Loucy (cell line): ENCODE measurements at regions not wholly inside any gene's neighbourhood (a gene's known extent, or its start where the extent isn't known, plus 50 kb on each side); places are given as distances from the start of the nearest gene placed in this dataset.

Experiments
- H2AFZ ChIP-seq: fragments of 200-600 bp; sonication (generic); 2 replicates; pipeline ENCODE4 v1.6.0; 2016; ENCODE audit warnings: antibody characterized with exemption, mild to moderate bottlenecking, low read length, moderate library complexity
- H3F3A ChIP-seq: fragments of 200-600 bp; 2 replicates; pipeline ENCODE4 v1.6.0; 2016; ENCODE audit warnings: antibody characterized with exemption, low read depth, mild to moderate bottlenecking
- H3K27me3 ChIP-seq: fragments of 200-600 bp; sonication (generic); 2 replicates; pipeline ENCODE4 v1.6.1; 2014; ENCODE audit warnings: low read length, mild to moderate bottlenecking; ENCODE audit not compliant: insufficient read depth, poor library complexity, severe bottlenecking
- H3K36me3 ChIP-seq: fragments of 200-600 bp; sonication (generic); 2 replicates; pipeline ENCODE4 v1.6.1; 2016; ENCODE audit warnings: low read length; ENCODE audit not compliant: insufficient read depth
- H3K4me1 ChIP-seq: fragments of 200-600 bp; sonication (generic); 2 replicates; pipeline ENCODE4 v1.5.1; 2014; ENCODE audit warnings: low read length, mild to moderate bottlenecking; ENCODE audit not compliant: insufficient read depth, poor library complexity, severe bottlenecking
- H3K4me2 ChIP-seq: fragments of 200-600 bp; sonication (generic); 2 replicates; pipeline ENCODE4 v1.6.0; 2014; ENCODE audit warnings: antibody characterized with exemption, low read length, low read depth, mild to moderate bottlenecking; ENCODE audit not compliant: poor library complexity, severe bottlenecking
- H3K4me3 ChIP-seq: fragments of 200-600 bp; sonication (generic); 2 replicates; pipeline ENCODE4 v1.5.1; 2014; ENCODE audit warnings: low read length, mild to moderate bottlenecking, mixed read lengths; ENCODE audit not compliant: poor library complexity, severe bottlenecking
- H3K79me2 ChIP-seq: fragments of 200-600 bp; sonication (generic); 2 replicates; pipeline ENCODE4 v1.6.1; 2014; ENCODE audit warnings: low read length; ENCODE audit not compliant: insufficient read depth
- H3K9ac ChIP-seq: fragments of 200-600 bp; sonication (generic); 2 replicates; pipeline ENCODE4 v1.6.0; 2014; ENCODE audit warnings: mild to moderate bottlenecking, low read depth, low read length, moderate library complexity; ENCODE audit not compliant: poor library complexity, severe bottlenecking
- H3K9me2 ChIP-seq: fragments of 200-600 bp; sonication (generic); replicated peaks from 2 replicates; pipeline ENCODE4 v1.6.1; 2016; ENCODE audit warnings: low read depth, low read length, mixed read lengths
- H3K9me3 ChIP-seq: fragments of 200-600 bp; sonication (generic); 2 replicates; pipeline ENCODE4 v1.6.1; 2014; ENCODE audit warnings: mild to moderate bottlenecking, antibody characterized with exemption, low read length, low read depth; ENCODE audit not compliant: insufficient read depth
- H4K20me1 ChIP-seq: fragments of 200-600 bp; sonication (generic); 2 replicates; pipeline ENCODE4 v1.6.0; 2014; ENCODE audit warnings: antibody characterized with exemption, low read length, mild to moderate bottlenecking; ENCODE audit not compliant: insufficient read depth, poor library complexity, severe bottlenecking
- CTCF ChIP-seq: fragments of 200-600 bp; sonication (generic); conservative IDR thresholded peaks from 2 replicates; pipeline ENCODE4 v1.5.1; 2014; ENCODE audit warnings: mild to moderate bottlenecking, antibody characterized with exemption, low read length
- EZH2phosphoT487 ChIP-seq: fragments of 200-600 bp; IDR thresholded peaks from 2 replicates; pipeline ENCODE4 v1.6.1; 2018; ENCODE audit warnings: antibody characterized with exemption, mild to moderate bottlenecking, moderate library complexity, borderline replicate concordance

GRCh38 chr2:200128296-200128695 lies 172.9 kb downstream of the MAIP1 start:
- no peak overlapping the region for H3K4me2 ChIP-seq
- H3K36me3 ChIP-seq: no peaks in the 10 kb centered on the region
- H3K27me3 ChIP-seq: no peaks in the 10 kb centered on the region
- TF ChIP-seq CTCF: no peak
- TF ChIP-seq EZH2phosphoT487: no peak
- H3K9me3 ChIP-seq: no peaks in the 10 kb centered on the region
- H3K9me2 ChIP-seq: no peaks in the 10 kb centered on the region
- H3K4me1 ChIP-seq: no peaks in the 10 kb centered on the region
- H3K79me2 ChIP-seq: no peaks in the 10 kb centered on the region
- no peaks in the 10 kb centered on the region for H3F3A ChIP-seq
- H4K20me1 ChIP-seq: no peaks in the 10 kb centered on the region
- H3K9ac ChIP-seq: no peak overlapping the region
- no peak overlapping the region for H3K4me3 ChIP-seq
- H2AFZ ChIP-seq: no peak overlapping the region

GRCh38 chr2:200129721-200130462 lies 174.5 kb downstream of the MAIP1 start:
- Histone ChIP-seq H3K36me3 (no peaks in the 10 kb centered on the region), H3K4me3 (no peak overlapping the region), H3K27me3 (no peaks in the 10 kb centered on the region), H2AFZ (no peak overlapping the region), H3K9me2 (no peaks in the 10 kb centered on the region), H4K20me1 (no peaks in the 10 kb centered on the region), H3K79me2 (no peaks in the 10 kb centered on the region), H3K4me1 (no peaks in the 10 kb centered on the region), H3K9me3 (no peaks in the 10 kb centered on the region), H3F3A (no peaks in the 10 kb centered on the region), H3K4me2 (no peak overlapping the region), H3K9ac (no peak overlapping the region)
- TF ChIP-seq EZH2phosphoT487 (no peak), CTCF (no peak)

- Histone ChIP-seq H4K20me1 (no peaks in the 10 kb centered on the region), H3K79me2 (no peaks in the 10 kb centered on the region), H3K4me3 (no peak overlapping the region), H3K9me3 (no peaks in the 10 kb centered on the region), H3K9ac (no peak overlapping the region), H2AFZ (no peak overlapping the region), H3F3A (no peaks in the 10 kb centered on the region), H3K36me3 (no peaks in the 10 kb centered on the region), H3K27me3 (no peaks in the 10 kb centered on the region), H3K9me2 (no peaks in the 10 kb centered on the region), H3K4me2 (no peak overlapping the region), H3K4me1 (no peaks in the 10 kb centered on the region)
- TF ChIP-seq CTCF (no peak), EZH2phosphoT487 (no peak)
Measured at GRCh38 chr2:200130762-200131166, 175.4 kb downstream of the MAIP1 start.
